PC-9 (cell line): ENCODE measurements at regions not wholly inside any gene's neighbourhood (a gene's known extent, or its start where the extent isn't known, plus 50 kb on each side); places are given as distances from the start of the nearest gene placed in this dataset.

Experiments
- BruUV-seq: library from RNA; stranded (reverse); fragments of 400-500 nt; replicated peaks from 2 replicates; lab custom pipeline; 2021; lab: Mats Ljungman, UMichigan
- CTCF ChIA-PET: fragments of 300-600 bp; sonication (Branson Sonifier 250); formaldehyde crosslinking; loops from one replicate; lab custom pipeline; 2022; ENCODE audit warnings: antibody characterized with exemption; lab: Charles Lee
- POLR2A ChIA-PET: fragments of 300-600 bp; sonication (Branson Sonifier 250); formaldehyde crosslinking; loops from one replicate; lab custom pipeline; 2022; ENCODE audit warnings: antibody characterized with exemption; ENCODE audit not compliant: unreplicated experiment; lab: Charles Lee
- DNase-seq, 2 experiments: peaks; one replicate each; pipeline versions ENCODE4 v3.0.0 to v3.0.0-alpha.2; 2015 to 2022; ENCODE audit warnings: mixed read lengths in 1 of 2
- H2AFZ ChIP-seq: fragments of 200-600 bp; sonication (generic); 2 replicates; pipeline ENCODE4 v1.8.1; 2017; ENCODE audit warnings: antibody characterized with exemption
- H3F3A ChIP-seq: fragments of 200-600 bp; sonication (generic); 2 replicates; pipeline ENCODE4 v1.8.1; 2017; ENCODE audit warnings: antibody characterized with exemption, mild to moderate bottlenecking, low read depth; ENCODE audit not compliant: insufficient read depth
- H3K27ac ChIP-seq: fragments of 200-600 bp; sonication (generic); 2 replicates; pipeline ENCODE4 v1.6.1; 2016; ENCODE audit warnings: mixed run types
- H3K27me3 ChIP-seq: fragments of 200-600 bp; sonication (generic); 2 replicates; pipeline ENCODE4 v1.6.1; 2016; ENCODE audit warnings: low read depth, mixed run types; ENCODE audit not compliant: insufficient read depth
- H3K36me3 ChIP-seq: fragments of 200-600 bp; sonication (generic); 2 replicates; pipeline ENCODE4 v1.6.1; 2016; ENCODE audit warnings: low read depth, mixed run types
- H3K4me1 ChIP-seq: fragments of 200-600 bp; sonication (generic); replicated peaks from 2 replicates; pipeline ENCODE4 v1.6.1; 2016; ENCODE audit warnings: mixed run types; ENCODE audit not compliant: insufficient read depth
- H3K4me2 ChIP-seq: fragments of 200-600 bp; sonication (generic); 2 replicates; pipeline ENCODE4 v1.6.1; 2017; ENCODE audit warnings: mixed run types
- H3K4me3 ChIP-seq: fragments of 200-600 bp; sonication (generic); 2 replicates; pipeline ENCODE4 v1.6.1; 2016; ENCODE audit warnings: mixed run types
- H3K79me2 ChIP-seq: fragments of 200-600 bp; sonication (generic); 2 replicates; pipeline ENCODE4 v1.6.1; 2017; ENCODE audit warnings: low read depth, mixed run types
- H3K9me2 ChIP-seq: fragments of 200-600 bp; sonication (generic); 2 replicates; pipeline ENCODE4 v1.8.1; 2017; ENCODE audit warnings: mild to moderate bottlenecking; ENCODE audit not compliant: insufficient read depth
- H3K9me3 ChIP-seq: fragments of 200-600 bp; sonication (generic); 2 replicates; pipeline ENCODE4 v1.8.1; 2016; ENCODE audit warnings: low read depth; ENCODE audit not compliant: insufficient read depth
- H4K20me1 ChIP-seq: fragments of 200-600 bp; sonication (generic); 2 replicates; pipeline ENCODE4 v1.8.1; 2017; ENCODE audit not compliant: insufficient read depth
- CTCF ChIP-seq: fragments of 200-600 bp; sonication (generic); conservative IDR thresholded peaks from 2 replicates; pipeline ENCODE4 v1.6.1; 2017; ENCODE audit warnings: mixed run types, antibody characterized with exemption, mild to moderate bottlenecking, moderate library complexity
- EZH2 ChIP-seq: fragments of 200-600 bp; sonication (generic); IDR thresholded peaks from 2 replicates; pipeline ENCODE4 v1.8.0; 2017; ENCODE audit warnings: antibody characterized with exemption, low read depth
- intact Hi-C: fragments of 100-400 bp; cut with micrococcal nuclease; formaldehyde crosslinking; loops from one replicate; pipeline ENCODE4 v1.10.0; 2022; ENCODE audit not compliant: unreplicated experiment

GRCh38 chr2:175585496-175585895 is 404.0 kb upstream of the ATP5MC3 start:
- H2AFZ ChIP-seq = no peak overlapping the region
- 0 out of 2 replicates have a peak, but pooled peaks cover 4% of the 10 kb centered on the region for H3K27me3 ChIP-seq
- ChIA-PET POLR2A (no interaction called here), CTCF (no interaction called here)
- no TSS peak for BruUV-seq
- H3K4me2 ChIP-seq = no peak overlapping the region
- no peaks in the 10 kb centered on the region for H3K36me3 ChIP-seq
- no peaks in the 10 kb centered on the region for H3K9me3 ChIP-seq
- no peaks in the 10 kb centered on the region for H3K4me1 ChIP-seq
- no peaks in the 10 kb centered on the region for H3K9me2 ChIP-seq
- H3K4me3 ChIP-seq = no peak overlapping the region
- DNase-seq = no peak
- intact Hi-C loops = no loop called here
- no peak overlapping the region for H3K27ac ChIP-seq
- no peaks in the 10 kb centered on the region for H3K79me2 ChIP-seq
- no peak for TF ChIP-seq CTCF
- no peak for TF ChIP-seq EZH2
- no peaks in the 10 kb centered on the region for H3F3A ChIP-seq
- no peaks in the 10 kb centered on the region for H4K20me1 ChIP-seq

GRCh38 chr2:175580652-175581051 is 399.1 kb upstream of the ATP5MC3 start:
- H3K36me3 ChIP-seq = no peaks in the 10 kb centered on the region
- H3K27me3 ChIP-seq = 0 out of 2 replicates have a peak, but pooled peaks cover 5% of the 10 kb centered on the region
- no peaks in the 10 kb centered on the region for H3F3A ChIP-seq
- H3K9me2 ChIP-seq = no peaks in the 10 kb centered on the region
- no peak overlapping the region for H3K27ac ChIP-seq
- BruUV-seq = no TSS peak
- H3K79me2 ChIP-seq = no peaks in the 10 kb centered on the region
- intact Hi-C loops = no loop called here
- no peak overlapping the region for H3K4me3 ChIP-seq
- TF ChIP-seq CTCF (no peak), EZH2 (no peak)
- no peaks in the 10 kb centered on the region for H3K4me1 ChIP-seq
- H4K20me1 ChIP-seq = no peaks in the 10 kb centered on the region
- no peak for DNase-seq
- H3K4me2 ChIP-seq = no peak overlapping the region
- H3K9me3 ChIP-seq = no peaks in the 10 kb centered on the region
- ChIA-PET CTCF (no interaction called here), POLR2A (no interaction called here)
- no peak overlapping the region for H2AFZ ChIP-seq

GRCh38 chr2:175579646-175580045 is 398.1 kb upstream of the ATP5MC3 start:
- Histone ChIP-seq H3K9me3 (no peaks in the 10 kb centered on the region), H3K4me2 (no peak overlapping the region), H3K27me3 (0 out of 2 replicates have a peak, but pooled peaks cover 10% of the 10 kb centered on the region), H3K36me3 (no peaks in the 10 kb centered on the region), H4K20me1 (no peaks in the 10 kb centered on the region), H3K4me3 (no peak overlapping the region), H3K9me2 (no peaks in the 10 kb centered on the region), H3K79me2 (no peaks in the 10 kb centered on the region), H3K4me1 (no peaks in the 10 kb centered on the region), H3K27ac (no peak overlapping the region), H3F3A (no peaks in the 10 kb centered on the region), H2AFZ (no peak overlapping the region)
- DNase-seq = no peak
- no peak for TF ChIP-seq CTCF
- no peak for TF ChIP-seq EZH2
- POLR2A ChIA-PET = no interaction called here
- CTCF ChIA-PET = no interaction called here
- no TSS peak for BruUV-seq
- intact Hi-C loops = no loop called here
